DND-41 (cell line): ENCODE measurements at regions not wholly inside any gene's neighbourhood (a gene's known extent, or its start where the extent isn't known, plus 50 kb on each side); places are given as distances from the start of the nearest gene placed in this dataset.

ENCODE experiments used
- ATAC-seq: fragments of 200-7000 bp; cut with Tn5 transposase; 3 replicates; pipeline ENCODE4 v1.9.1; 2021; ENCODE audit warnings: low read depth; ENCODE audit not compliant: insufficient read depth
- DNase-seq: peaks from one replicate; pipeline ENCODE4 v3.0.0-alpha.2; 2020
- H2AFZ ChIP-seq: 2 replicates; pipeline ENCODE4 v1.6.0; 2012; ENCODE audit warnings: low read depth, low read length
- H3K27ac ChIP-seq: 2 replicates; pipeline ENCODE4 v1.5.1; 2012; ENCODE audit warnings: low read length, inconsistent platforms
- H3K27me3 ChIP-seq: fragments of 200-600 bp; sonication (generic); 2 replicates; pipeline ENCODE4 v1.6.0; 2012; ENCODE audit warnings: low read length, mild to moderate bottlenecking, inconsistent platforms; ENCODE audit not compliant: insufficient read depth, poor library complexity
- H3K36me3 ChIP-seq: 2 replicates; pipeline ENCODE4 v1.5.1; 2012; ENCODE audit warnings: low read length, inconsistent platforms; ENCODE audit not compliant: insufficient read depth
- H3K4me1 ChIP-seq: 2 replicates; pipeline ENCODE4 v1.5.1; 2012; ENCODE audit warnings: mild to moderate bottlenecking, low read length; ENCODE audit not compliant: insufficient read depth
- H3K4me2 ChIP-seq: 2 replicates; pipeline ENCODE4 v1.6.0; 2012; ENCODE audit warnings: mild to moderate bottlenecking, moderate library complexity, low read length, inconsistent platforms; ENCODE audit not compliant: insufficient read depth
- H3K4me3 ChIP-seq, 2 experiments: fragments of 200-600 bp in 1 of 2; shearing (Covaris generic) in 1 of 2; 2 replicates each; pipeline ENCODE4 v1.5.1; 2012 to 2016; ENCODE audit warnings: inconsistent platforms in 2 of 2, low read length in 2 of 2, mild to moderate bottlenecking in 2 of 2, low read depth in 1 of 2, moderate library complexity in 1 of 2
- H3K79me2 ChIP-seq: 2 replicates; pipeline ENCODE4 v1.6.0; 2012; ENCODE audit warnings: low read length, inconsistent platforms; ENCODE audit not compliant: insufficient read depth
- H3K9ac ChIP-seq: 2 replicates; pipeline ENCODE4 v1.6.0; 2012; ENCODE audit warnings: low read depth, mild to moderate bottlenecking, inconsistent platforms, low read length, moderate library complexity
- H3K9me3 ChIP-seq: 2 replicates; pipeline ENCODE4 v1.5.1; 2012; ENCODE audit warnings: low read length, moderate library complexity, mild to moderate bottlenecking, inconsistent platforms; ENCODE audit not compliant: insufficient read depth, severe bottlenecking
- H4K20me1 ChIP-seq: 2 replicates; pipeline ENCODE4 v1.6.0; 2012; ENCODE audit warnings: low read length; ENCODE audit not compliant: insufficient read depth
- CTCF ChIP-seq: IDR thresholded peaks from 2 replicates; pipeline ENCODE4 v1.5.1; 2012; ENCODE audit warnings: borderline replicate concordance, low read length, moderate library complexity, mild to moderate bottlenecking; ENCODE audit not compliant: poor library complexity, severe bottlenecking; ENCODE audit errors: extremely low read depth
- EZH2 ChIP-seq: IDR thresholded peaks from 3 replicates; pipeline ENCODE4 v1.6.1; 2012; ENCODE audit warnings: borderline replicate concordance, low read depth, mild to moderate bottlenecking, moderate library complexity, low read length, inconsistent platforms; ENCODE audit not compliant: severe bottlenecking

DNA sequence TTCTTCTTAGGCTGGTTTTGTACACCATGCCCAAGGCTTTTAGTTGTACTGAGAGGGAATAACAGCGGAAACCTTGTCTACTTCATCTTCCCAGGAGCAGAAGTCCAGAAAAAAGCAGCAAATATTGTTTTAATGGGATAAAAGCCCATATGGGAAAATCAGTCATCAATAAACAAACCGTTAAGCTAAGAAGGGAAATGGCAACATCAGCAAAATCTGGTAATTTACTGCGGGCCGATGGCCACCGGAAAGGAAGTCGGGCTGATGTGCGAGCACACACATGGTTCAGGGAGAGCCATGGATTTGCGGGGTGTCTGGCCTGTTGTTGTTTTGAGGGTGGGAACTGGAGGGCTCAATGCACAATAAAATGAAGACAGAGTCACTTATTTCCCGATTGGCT lies 300.7 kb upstream of the RAB6C start:
- H3K27ac ChIP-seq, result no peak overlapping the region
- no peaks in the 10 kb centered on the region for H4K20me1 ChIP-seq
- no peak overlapping the region for H3K4me3 ChIP-seq
- H3K9ac ChIP-seq, result no peak overlapping the region
- ATAC-seq (no peak), DNase-seq (no peak)
- no peaks in the 10 kb centered on the region for H3K9me3 ChIP-seq
- no peaks in the 10 kb centered on the region for H3K4me1 ChIP-seq
- H3K4me2 ChIP-seq, result no peak overlapping the region
- no peaks in the 10 kb centered on the region for H3K79me2 ChIP-seq
- H3K27me3 ChIP-seq, result no peaks in the 10 kb centered on the region
- no peak overlapping the region for H2AFZ ChIP-seq
- TF ChIP-seq CTCF (no peak), EZH2 (no peak)
- no peaks in the 10 kb centered on the region for H3K36me3 ChIP-seq

DNA sequence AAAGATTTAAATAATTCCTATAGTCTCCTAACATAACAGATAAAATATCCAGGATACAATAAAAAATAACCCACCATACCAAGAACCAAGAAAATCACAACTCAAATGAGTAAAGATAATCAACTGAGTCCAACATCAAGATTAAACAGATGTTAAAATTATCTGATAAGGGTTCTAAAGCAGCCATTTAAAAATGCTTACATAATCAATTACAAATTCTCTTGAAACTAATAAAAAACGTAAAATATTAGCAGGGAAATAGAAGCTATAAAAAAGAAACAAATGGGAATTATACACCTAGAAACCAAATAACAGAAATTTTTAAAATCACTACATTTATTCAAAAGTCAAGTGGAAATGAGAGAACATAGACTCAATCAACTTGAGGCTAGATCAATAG lies 297.7 kb upstream of the RAB6C start:
- no peak overlapping the region for H3K4me3 ChIP-seq
- H3K9ac ChIP-seq, result no peak overlapping the region
- no peaks in the 10 kb centered on the region for H3K27me3 ChIP-seq
- DNase-seq, result no peak
- no peaks in the 10 kb centered on the region for H3K79me2 ChIP-seq
- no peaks in the 10 kb centered on the region for H3K36me3 ChIP-seq
- H3K4me2 ChIP-seq, result no peak overlapping the region
- H4K20me1 ChIP-seq, result no peaks in the 10 kb centered on the region
- H3K9me3 ChIP-seq, result no peaks in the 10 kb centered on the region
- TF ChIP-seq EZH2 (no peak), CTCF (no peak)
- ATAC-seq, result no peak
- no peak overlapping the region for H3K27ac ChIP-seq
- no peaks in the 10 kb centered on the region for H3K4me1 ChIP-seq
- H2AFZ ChIP-seq, result no peak overlapping the region

DNA sequence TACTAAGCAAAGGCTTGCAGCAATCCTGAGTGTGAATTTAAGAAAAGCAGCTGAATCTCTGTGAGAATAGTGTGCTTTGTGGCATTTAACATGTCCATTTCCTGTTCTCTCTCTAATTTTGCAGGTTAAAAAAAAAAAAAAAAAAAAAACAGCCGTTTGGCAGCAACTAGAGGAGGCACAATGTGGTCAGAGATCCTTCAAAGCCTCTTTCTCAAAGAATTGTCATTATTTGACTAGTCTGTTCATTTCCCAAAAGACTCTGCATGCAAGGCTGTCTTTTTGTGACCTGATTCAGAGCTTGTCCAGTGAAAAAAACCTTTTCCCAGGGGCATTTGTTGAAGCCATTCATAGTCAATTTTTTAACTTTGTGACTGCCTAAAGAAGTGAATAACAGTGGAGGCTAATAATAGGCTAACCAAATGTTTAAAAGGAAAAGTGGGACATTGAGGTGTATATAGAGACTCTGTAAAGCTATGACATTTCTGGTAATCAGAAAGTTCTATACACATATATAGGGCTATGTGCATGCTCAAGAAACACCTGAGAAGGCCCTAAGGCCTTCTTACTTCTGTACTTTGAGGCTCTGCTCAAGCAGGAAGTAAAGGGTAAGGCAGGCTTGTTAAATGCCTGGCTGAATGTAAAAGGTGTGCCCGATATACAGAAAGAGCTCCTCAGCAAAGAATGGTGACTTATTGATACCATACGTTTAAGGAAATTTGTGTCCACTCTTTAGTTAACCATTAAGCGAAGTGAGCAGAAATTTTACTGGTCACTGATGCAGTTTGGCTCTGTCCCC lies 289.6 kb upstream of the RAB6C start:
- peak; percentile 32 for DNase-seq
- TF ChIP-seq CTCF (no peak), EZH2 (no peak)
- no peaks in the 10 kb centered on the region for H3K79me2 ChIP-seq
- no peak overlapping the region for H3K4me3 ChIP-seq
- peak overlapping the region; percentile 86 for H3K27ac ChIP-seq
- H3K27me3 ChIP-seq, result no peaks in the 10 kb centered on the region
- peak overlapping the region; percentile 61 for H2AFZ ChIP-seq
- peak; percentile 84 for ATAC-seq
- H3K4me1 ChIP-seq, result peaks cover 27% of the 10 kb centered on the region
- H3K9ac ChIP-seq, result peak overlapping the region; percentile 37
- H3K9me3 ChIP-seq, result peaks cover 2% of the 10 kb centered on the region
- H3K36me3 ChIP-seq, result no peaks in the 10 kb centered on the region
- H3K4me2 ChIP-seq, result peak overlapping the region; percentile 43
- H4K20me1 ChIP-seq, result no peaks in the 10 kb centered on the region
